Bronchial epithelial cell (primary cell): ENCODE measurements at regions not wholly inside any gene's neighbourhood (a gene's known extent, or its start where the extent isn't known, plus 50 kb on each side); places are given as distances from the start of the nearest gene placed in this dataset.

ENCODE experiments used
- DNase-seq: peaks from one replicate; pipeline ENCODE4 v3.0.0-alpha.2; 2010; ENCODE audit warnings: low read depth
- FAIRE-seq: peaks from 2 replicates; lab custom pipeline; 2011; peaks lifted over from hg19 to GRCh38; lab: Jason Lieb, UNC
- H3K27me3 ChIP-seq: 2 replicates; pipeline ENCODE4 v1.5.1; 2011; ENCODE audit warnings: low read length; ENCODE audit not compliant: control insufficient read depth, insufficient read depth
- H3K36me3 ChIP-seq: 2 replicates; pipeline ENCODE4 v1.5.1; 2011; ENCODE audit warnings: low read length; ENCODE audit not compliant: control insufficient read depth, insufficient read depth
- H3K4me3 ChIP-seq: 2 replicates; pipeline ENCODE4 v1.5.1; 2011; ENCODE audit warnings: mild to moderate bottlenecking, low read depth, low read length, control low read depth
- CTCF ChIP-seq: IDR thresholded peaks from 2 replicates; pipeline ENCODE4 v1.5.1; 2011; ENCODE audit warnings: mild to moderate bottlenecking, moderate library complexity, low read length, control low read depth, inconsistent platforms; ENCODE audit not compliant: insufficient read depth, severe bottlenecking

GRCh38 chr1:115492019-115492595 lies 149.7 kb upstream of the VANGL1 start:
- Histone ChIP-seq H3K36me3 (no peaks in the 10 kb centered on the region), H3K4me3 (no peak overlapping the region), H3K27me3 (no peaks in the 10 kb centered on the region)
- FAIRE-seq: no peak
- TF ChIP-seq CTCF: no peak
- DNase-seq: no peak

GRCh38 chr1:115491298-115492018 lies 150.3 kb upstream of the VANGL1 start:
- TF ChIP-seq CTCF: no peak
- no peak overlapping the region for H3K4me3 ChIP-seq
- no peaks in the 10 kb centered on the region for H3K27me3 ChIP-seq
- FAIRE-seq (no peak), DNase-seq (no peak)
- no peaks in the 10 kb centered on the region for H3K36me3 ChIP-seq

- FAIRE-seq: no peak
- Histone ChIP-seq H3K4me3 (no peak overlapping the region), H3K36me3 (no peaks in the 10 kb centered on the region), H3K27me3 (no peaks in the 10 kb centered on the region)
- no peak for TF ChIP-seq CTCF
- peak; percentile 24 for DNase-seq
These were observed 141.0 kb upstream of the NGF start for GRCh38 chr1:115479055-115479482.

- Histone ChIP-seq H3K36me3 (no peaks in the 10 kb centered on the region), H3K4me3 (no peak overlapping the region), H3K27me3 (no peaks in the 10 kb centered on the region)
- TF ChIP-seq CTCF: no peak
- DNase-seq (no peak), FAIRE-seq (no peak)
These were observed 139.0 kb upstream of the NGF start for GRCh38 chr1:115477071-115477470.

GRCh38 chr1:115476616-115477015 lies 138.6 kb upstream of the NGF start:
- H3K36me3 ChIP-seq: no peaks in the 10 kb centered on the region
- no peaks in the 10 kb centered on the region for H3K27me3 ChIP-seq
- DNase-seq (no peak), FAIRE-seq (peak; percentile 23)
- no peak overlapping the region for H3K4me3 ChIP-seq
- no peak for TF ChIP-seq CTCF
